ENCODE measurements at regions not wholly inside any gene's neighbourhood (a gene's known extent, or its start where the extent isn't known, plus 50 kb on each side); places are given as distances from the start of the nearest gene placed in this dataset.
A peak's percentile ranks its signal among the peaks of the same experiment; 100 is the strongest.

DNA sequence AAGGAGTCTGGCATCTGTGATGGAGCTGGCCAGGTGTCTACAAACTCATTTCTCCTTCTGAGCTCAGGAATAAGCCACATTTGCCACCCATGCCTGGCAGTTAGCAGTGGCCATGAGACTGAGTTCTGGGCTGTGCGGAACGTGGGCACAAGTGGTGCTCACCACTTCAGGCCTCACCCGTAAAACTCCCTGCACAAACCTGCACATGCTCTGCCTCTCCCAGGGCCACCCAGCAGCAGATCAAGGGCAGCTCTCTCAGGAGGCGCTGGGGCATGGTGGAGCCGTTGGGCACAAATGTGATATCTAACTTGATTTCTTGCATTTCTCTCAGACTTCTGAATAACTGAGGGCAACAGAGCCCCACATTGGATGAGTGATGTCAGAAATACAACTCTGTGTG, 269.5 kb downstream of the HIVEP2 start:
- FAIRE-seq, result no peak

DNA sequence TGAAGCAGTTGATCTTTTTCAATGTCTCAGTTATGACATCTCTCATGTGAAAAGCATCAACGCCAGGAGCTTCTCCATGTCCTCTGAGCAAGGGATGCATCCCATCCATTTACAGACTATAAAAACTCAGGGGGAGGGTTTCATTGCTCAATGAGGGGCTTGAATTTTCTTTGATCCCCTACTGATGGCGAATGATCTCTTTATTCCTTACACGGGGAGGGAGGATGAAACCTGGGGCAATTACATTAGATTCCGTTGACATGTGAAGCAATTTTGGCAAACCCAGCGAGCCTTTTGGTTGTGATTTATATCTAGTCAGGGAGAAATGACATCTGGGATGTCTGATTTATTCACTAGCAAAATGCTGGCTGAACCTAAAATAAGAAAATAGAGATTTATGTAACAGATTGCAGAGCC, 268.9 kb downstream of the HIVEP2 start:
- FAIRE-seq (no peak), DNase-seq (ENCODE audit: low spot score in 2 of 2) (no peak)

More for the DNA sequence above, 269.5 kb downstream of the HIVEP2 start:
- DNase-seq (ENCODE audit: low spot score in 2 of 2), result no peak

DNA sequence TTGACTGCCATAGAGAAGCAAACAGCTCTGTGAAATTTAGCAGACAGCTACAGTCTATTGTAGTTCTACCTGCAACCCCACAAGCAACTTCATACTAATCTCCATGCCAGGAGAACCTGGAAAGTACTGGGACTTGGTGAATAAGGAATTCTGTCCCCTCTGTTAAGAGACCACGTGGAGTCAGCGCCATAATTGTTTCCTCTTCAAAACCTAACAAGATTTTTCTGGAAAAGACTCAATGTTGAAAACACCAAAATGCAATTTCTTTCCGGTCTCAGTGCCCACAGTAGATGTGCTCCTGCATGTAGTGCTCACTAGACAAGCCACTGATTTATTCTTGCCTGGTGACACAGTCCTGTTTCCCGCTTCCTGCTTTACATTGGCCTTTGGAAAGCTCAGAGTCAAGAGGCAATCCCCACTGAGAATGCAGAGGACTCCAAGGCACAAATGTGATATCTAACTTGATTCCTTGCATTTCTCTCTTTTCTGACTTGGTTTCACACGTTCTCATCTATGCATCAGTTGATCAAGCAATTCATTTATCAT, 268.3 kb downstream of the HIVEP2 start:
- FAIRE-seq (no peak), DNase-seq (ENCODE audit: low spot score in 2 of 2) (no peak)

DNA sequence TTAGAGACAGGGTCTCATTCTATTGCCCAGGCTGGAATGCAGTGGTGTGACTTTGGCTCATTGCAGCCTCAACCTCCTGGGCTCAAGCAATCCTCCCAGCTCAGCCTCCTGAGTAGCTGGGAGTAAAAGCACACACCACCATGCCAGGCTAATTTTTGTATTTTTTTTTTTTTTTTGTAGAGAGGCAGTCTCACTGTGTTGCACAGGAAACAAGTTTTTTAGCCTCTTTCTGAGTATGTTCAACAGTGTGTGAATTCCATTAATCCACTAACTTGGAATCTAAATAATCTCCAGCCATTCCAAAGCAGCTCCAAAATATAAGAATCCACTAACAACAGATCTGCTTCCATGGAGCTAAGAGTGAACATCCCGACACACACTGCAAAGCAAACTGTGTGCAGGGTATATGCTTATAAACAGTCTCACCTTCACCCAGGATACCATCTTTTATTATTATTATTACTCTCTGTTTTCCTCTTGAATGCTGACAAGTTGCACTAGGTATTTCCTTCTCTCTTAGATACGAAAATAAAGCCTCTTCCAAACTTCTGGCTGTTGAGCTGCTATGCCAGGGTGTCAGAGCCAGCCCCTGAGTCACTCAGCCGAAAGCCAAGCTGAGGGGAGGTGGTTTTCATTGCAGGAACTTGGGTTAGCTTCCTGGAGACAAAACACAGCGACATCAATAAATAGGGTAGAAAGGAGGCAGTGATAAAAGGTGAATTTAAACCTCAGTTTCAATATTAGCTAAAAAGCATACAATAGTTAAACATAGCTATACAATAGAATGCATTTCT, 264.9 kb downstream of the HIVEP2 start:
- DNase-seq (ENCODE audit: low spot score in 2 of 2) (no peak), FAIRE-seq (no peak)

DNA sequence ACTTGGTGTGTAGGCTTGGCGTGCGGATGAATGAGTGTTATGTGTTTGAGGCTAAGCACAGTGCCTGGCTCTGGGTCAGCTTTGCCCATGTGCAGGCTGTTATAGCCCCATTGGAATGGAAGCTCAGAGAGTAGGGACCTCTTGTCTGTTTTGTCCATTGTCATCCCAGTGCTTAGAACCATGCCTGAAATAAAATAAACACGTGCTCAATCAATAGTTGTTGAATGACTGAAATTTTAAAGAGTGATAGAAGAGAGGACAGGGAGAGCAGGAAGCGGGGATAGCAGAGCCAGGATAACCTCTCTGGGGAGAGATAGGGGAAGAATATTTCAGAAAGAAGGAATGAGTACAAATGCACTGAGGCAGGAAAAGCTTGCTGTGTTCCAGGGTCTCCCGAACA, 263.9 kb downstream of the HIVEP2 start:
- no peak for DNase-seq (ENCODE audit: low spot score in 2 of 2)
- FAIRE-seq, result no peak

DNA sequence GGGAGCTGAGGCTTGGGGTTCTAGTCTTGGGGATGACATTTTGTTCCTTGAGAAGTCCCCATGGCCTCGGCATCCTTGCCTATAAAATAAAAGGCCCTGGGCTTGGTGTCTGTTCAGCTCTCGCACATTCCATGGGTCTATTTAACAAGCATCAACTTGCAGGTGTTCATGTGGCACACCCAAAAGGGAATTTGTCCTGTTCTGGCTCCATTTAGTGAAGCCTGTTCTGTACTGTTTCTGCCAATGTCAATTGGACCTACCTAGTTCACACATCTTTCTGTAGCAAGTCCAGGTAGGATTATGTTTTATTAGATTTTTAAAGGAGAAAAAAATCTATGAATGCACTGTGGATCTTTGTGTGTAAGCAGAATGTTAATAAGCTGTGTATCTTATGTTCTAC, 262.0 kb downstream of the HIVEP2 start:
- DNase-seq (ENCODE audit: low spot score in 2 of 2), result no peak
- no peak for FAIRE-seq

DNA sequence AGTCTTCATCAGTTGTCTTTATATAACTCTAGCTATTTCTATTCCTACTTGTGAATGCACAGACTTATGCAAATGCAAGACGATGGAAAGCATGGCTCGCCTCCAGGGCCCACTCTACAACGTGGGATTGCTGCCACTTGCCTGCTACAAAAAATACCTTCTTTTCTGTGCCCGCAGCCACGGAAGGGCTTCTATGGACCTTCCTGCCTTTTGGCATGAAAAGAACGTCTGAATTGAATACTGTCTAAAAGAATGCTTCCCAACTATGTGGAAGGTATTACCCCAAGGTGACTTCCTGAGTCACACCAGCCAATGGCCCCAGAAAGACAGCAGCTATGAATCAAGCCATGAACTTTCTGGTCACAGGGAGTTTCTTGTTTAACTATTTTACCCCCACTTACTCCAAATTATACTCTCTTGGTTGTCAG, 261.2 kb downstream of the HIVEP2 start:
- FAIRE-seq (no peak), DNase-seq (ENCODE audit: low spot score in 2 of 2) (no peak)

DNA sequence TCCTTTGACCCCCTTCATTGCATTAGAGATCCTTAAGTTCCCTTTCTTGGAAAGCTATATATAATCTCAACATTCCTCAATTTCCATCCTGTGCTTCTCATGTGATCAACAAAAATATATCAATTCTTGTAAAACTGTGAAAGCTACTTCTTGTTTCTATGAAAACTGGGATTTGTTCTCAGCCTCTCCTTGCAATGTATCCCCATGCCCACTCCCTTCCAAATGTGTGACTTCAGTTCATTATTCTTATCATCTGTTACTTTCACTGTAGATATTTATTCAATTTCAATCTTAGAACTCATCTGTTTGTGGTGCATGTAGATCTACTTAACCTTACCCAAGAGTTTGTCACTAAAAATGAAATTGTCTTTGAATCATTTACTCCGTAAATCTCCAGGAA, 260.6 kb downstream of the HIVEP2 start:
- DNase-seq (ENCODE audit: low spot score in 2 of 2) (no peak), FAIRE-seq (no peak)

DNA sequence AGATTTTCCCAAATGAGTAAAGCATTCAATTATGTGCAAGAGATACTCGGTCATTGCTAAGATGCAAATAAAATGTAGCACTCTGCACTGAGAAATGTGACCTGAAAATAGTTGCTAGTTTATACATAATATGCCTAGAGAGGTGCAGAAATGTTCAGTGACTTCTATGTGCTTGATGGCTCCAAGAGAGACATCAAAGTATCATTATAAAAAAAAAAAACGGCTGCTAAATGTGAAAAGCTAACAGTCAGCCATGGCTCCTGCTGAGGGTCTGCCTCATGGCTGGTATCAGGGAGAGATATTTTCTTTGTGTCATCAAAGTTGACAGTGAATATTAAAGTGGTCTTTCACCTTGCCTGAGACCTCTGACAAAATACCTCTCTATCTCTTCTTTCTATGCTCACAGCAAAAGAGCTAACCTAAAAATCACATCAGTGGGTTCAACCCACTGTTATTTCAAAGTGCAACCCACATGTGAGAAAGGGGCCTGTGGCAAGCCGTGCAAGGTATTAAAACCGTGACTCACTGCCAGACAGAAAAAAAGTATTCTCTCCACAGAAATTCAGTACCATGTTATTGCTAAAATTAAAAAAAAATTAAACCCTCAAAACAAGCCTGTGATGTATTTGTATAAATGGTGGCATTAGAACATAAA, 259.0 kb downstream of the HIVEP2 start:
- no peak for DNase-seq (ENCODE audit: low spot score in 2 of 2)

DNA sequence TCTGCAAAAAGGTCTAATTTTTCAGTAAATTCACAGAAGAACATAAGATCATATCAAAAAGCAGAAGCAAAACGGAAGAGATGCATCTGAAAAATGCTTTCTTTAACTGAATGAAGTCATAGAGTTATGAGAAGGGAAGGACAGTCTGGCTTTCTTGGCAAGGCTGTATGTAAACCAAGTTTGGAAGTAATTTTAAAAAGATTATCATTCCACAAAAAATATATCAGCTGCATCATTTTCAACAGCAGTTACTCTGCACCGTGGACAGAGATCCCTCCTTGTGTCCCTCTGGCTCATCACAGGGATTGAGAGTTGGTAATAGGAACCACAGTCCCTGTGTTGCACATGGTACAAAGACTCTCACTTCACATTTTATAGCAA, 258.5 kb downstream of the HIVEP2 start:
- no peak for DNase-seq (ENCODE audit: low spot score in 2 of 2)
- no peak for FAIRE-seq

More for the DNA sequence above, 259.0 kb downstream of the HIVEP2 start:
- no peak for FAIRE-seq

DNA sequence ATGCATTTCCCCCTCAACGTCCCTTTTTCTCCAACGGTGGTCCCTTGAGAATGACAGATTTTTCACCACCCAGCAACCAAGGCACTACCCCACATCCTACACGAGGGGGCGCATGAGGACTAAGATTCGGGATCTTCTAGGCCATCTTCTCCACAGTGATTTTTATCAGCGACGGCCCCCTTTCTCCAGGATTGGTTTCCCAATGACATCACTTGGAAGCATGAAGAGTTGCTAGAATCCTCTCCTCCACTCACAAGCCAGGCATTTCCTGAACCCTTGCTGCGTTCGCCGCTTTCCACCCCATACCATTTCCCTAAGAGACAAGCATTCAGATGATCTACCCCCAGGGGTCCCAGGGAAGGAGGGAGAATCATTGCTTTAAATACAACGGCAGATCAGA, 252.0 kb downstream of the HIVEP2 start:
- DNase-seq (ENCODE audit: low spot score in 2 of 2) (peak in 1 of 2 donors; percentile 28), FAIRE-seq (no peak)

DNA sequence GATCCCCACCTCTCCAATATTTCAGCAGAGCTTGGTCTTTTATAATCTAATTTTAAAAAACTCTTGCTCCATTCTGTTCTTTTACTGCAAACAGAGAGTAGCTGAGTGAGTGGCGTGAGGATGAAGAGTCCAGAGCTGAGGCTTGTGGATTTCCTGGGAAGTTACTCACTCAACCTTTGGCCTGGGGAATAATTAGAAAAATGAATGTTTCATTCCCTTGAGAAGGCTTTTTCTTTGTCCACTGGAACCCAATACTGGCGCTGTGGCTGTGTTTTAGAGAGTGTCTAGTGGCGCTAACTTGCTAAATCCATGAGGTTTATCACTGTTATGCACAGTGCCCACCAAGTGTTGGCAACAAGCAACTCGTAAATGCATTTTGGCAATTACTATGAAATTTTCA, 251.5 kb downstream of the HIVEP2 start:
- FAIRE-seq (no peak), DNase-seq (ENCODE audit: low spot score in 2 of 2) (no peak)

DNA sequence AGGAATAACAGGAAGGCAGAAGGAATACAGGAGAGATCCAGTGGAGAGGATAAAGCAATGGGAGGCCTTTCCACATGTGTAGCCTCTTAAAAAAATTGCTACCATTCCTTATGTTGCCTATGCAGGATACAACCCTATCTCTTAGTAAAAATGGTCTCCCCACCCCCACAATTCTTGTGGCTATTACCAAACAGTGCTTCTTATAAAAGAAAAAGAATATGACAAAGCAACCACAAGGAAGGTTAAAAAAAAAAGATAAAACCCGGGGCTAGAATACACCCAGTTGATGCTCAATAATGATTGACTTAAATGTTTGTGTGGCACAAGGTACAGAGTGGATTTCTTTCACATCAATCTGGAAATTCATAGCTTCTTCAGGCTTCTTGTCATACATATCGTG, 250.9 kb downstream of the HIVEP2 start:
- DNase-seq (ENCODE audit: low spot score in 2 of 2), result no peak
- FAIRE-seq, result no peak

DNA sequence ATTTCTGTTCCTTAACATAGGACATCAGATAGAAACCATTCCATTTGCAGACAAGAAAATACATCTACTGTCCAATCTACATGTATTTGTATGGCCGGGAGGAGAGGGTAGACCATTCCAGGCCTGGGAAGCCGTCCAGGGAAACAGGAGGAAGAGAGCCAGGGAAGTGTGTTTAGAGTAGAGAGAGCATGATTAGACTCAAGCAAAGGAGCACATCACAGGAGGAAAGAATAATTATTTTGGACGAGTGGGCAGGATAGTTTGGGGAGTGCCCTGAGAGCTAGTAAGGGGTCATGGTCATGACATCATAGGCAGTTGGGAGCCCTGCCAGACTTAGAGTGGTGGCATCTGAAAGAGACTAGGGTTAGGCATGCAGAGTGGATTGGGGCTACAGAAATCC, 250.0 kb downstream of the HIVEP2 start:
- no peak for DNase-seq (ENCODE audit: low spot score in 2 of 2)
- no peak for FAIRE-seq

DNA sequence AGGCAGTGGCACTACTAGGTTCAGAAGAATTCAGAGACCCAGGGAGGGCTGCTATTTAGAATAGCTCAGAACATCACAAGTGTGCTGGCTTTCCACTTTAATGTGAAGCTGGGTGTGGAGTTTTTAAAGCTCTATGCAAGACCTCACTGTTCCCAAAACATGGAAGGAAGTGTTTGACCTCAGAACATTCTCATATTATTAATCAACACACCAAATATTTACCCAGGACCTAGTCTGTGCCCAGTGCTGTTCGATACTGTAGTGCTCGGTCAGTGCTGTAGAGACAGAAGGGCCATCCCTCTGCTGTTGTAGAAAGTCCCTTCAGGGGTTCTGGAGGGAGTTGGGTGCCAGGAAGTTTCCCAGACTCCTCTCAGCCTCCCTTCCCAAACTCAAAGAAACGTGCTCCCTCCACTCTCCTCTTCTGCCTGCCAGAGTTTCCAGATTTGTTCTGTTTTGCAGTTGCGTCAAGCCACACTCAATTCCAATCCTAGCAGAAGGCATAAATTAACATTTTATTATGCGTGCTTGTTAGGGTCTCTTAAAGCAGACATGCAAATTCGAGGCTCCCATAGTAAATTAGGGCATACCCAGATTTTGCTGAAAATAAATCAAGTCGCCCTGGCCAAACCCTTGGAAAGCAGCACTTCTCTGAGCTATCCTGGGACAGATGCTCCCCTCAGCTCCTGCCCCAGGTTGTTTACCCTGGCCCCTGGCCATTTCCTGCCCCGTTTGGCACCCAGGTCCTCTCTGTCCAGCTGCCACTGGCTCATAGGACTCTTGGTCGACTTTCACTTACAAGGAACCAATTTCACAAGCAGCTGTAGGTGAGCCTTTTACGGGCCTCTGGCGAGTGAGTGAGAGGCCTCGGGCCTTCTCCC, 248.6 kb downstream of the HIVEP2 start:
- FAIRE-seq, result no peak

DNA sequence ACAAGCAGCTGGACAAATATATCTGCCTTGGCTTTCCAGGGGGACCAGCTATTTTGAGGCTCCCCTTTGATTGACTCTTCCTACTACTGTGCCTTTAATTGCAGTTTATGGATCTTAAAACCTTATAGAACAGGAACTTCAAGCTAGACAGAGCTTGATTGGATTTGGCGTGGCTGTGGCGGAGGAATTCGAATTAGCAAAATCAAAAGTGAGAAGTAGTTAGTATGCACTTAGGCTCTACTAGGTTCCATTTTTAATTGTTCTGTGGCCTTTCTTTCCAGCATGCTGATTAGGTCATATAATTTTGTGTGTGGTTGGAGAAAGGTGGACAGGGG, 248.0 kb downstream of the HIVEP2 start:
- FAIRE-seq (no peak), DNase-seq (ENCODE audit: low spot score in 2 of 2) (no peak)

More for the DNA sequence above, 248.6 kb downstream of the HIVEP2 start:
- no peak for DNase-seq (ENCODE audit: low spot score in 2 of 2)

DNA sequence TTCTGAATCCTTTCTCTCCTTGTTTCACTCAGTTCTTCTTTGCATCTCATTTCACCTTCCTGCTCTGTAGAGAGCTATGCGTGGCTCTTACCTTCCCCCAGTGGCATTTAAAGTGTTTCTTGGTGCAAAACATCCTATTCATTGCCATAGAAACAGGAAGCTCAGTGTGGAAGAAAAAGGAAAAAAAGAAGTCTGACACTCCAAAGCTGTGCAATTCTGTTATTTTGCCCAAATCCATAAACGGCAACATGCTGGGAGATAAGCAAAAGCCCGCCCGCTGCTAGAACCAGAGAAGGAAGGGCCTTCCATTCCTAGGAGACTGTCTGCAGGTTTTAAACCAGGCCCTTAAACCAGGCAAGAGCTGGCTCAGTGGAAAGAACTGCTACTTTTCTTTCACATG, 247.1 kb downstream of the HIVEP2 start:
- no peak for FAIRE-seq
- DNase-seq (ENCODE audit: low spot score in 2 of 2), result no peak

DNA sequence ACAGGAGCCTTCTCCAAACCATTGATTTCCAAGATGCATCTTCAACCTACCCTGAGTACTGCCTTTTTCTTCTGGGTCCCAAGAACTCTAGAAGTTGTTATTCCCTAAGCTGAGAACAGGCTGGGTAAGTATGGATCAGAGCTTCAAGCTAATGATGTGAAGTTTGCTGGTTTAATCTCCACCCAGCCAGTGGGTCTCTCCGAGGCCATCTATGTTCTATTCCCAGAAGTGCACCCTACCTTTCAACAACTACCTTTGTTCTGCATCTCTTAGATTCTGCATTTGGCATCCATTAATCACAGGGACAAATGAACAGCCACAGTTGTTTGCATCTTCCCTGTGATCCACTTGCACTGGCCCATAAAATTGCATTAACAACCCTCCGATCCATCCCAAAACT, 246.2 kb downstream of the HIVEP2 start:
- no peak for FAIRE-seq
- no peak for DNase-seq (ENCODE audit: low spot score in 2 of 2)

DNA sequence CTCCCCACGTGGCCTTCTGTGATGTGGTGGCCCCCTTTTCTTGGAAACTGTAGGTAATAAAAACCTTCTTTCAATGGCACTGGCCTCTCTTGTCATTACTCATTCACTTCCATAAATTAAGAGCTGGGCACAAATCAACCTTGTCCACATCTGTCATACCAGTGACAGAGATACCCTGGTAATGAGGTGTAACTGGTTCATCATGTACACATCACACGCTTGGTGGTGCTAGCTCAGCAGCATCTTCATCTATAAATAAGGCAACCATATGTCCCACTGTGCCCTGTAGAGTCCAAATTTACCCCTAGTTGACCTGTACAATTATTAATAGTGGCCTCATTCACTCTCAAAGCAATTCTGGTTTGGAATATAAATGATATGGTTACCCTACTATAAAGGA, 245.6 kb downstream of the HIVEP2 start:
- no peak for DNase-seq (ENCODE audit: low spot score in 2 of 2)
- no peak for FAIRE-seq

DNA sequence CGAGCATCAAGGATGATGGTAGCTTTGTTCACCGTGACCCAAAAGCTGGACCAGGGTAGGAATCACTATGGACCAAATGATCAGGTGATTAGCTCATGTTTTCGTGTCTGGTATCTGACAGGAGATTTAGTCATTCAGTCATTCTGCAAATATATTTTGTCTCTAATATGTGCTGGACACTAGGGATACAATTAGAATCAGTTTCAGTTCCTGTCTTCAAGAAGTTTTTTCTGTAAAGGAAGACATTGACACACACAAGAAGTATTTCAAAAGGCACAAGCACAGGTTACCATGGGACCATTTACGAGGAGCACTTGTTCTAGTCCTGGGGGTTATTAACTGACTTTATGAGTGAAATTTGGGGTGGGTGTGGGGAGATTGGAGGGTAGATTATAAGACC, 244.9 kb downstream of the HIVEP2 start:
- DNase-seq (ENCODE audit: low spot score in 2 of 2) (no peak), FAIRE-seq (no peak)

DNA sequence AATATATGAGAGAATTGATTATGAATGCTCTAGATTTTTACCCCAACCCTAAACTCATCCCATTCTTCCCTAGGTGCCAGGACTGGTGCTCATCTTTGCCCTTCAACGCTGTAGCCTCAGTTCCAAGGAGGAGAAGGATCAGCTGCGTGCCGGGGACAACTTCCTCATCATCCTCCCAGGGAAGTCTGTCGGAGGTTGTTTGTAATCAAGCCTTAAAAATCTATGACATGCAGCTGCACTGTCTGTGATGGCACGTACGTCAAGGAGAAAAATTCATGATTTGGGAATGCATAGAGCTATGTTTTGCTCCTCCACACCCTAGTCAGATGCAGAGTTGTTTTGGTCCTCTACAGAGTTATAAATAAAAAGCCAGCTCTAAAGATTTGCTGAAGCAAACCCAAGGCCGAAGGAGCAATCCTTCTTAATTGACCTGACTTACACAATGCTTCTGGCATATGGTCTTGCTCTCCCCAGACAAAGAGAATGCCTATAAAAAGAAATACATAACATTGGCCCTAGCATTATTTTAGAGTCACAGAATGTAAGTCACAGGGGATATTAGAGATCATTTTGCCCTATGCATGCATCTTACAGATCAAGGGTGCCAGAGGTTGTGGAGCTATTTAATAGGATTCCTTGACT, 244.2 kb downstream of the HIVEP2 start:
- no peak for FAIRE-seq
- DNase-seq (ENCODE audit: low spot score in 2 of 2), result no peak

All from frontal cortex (tissue), 3 donors.